ENCODE measurements at regions not wholly inside any gene's neighbourhood (a gene's known extent, or its start where the extent isn't known, plus 50 kb on each side); places are given as distances from the start of the nearest gene placed in this dataset.
A peak's percentile ranks its signal among the peaks of the same experiment; 100 is the strongest.

DNA sequence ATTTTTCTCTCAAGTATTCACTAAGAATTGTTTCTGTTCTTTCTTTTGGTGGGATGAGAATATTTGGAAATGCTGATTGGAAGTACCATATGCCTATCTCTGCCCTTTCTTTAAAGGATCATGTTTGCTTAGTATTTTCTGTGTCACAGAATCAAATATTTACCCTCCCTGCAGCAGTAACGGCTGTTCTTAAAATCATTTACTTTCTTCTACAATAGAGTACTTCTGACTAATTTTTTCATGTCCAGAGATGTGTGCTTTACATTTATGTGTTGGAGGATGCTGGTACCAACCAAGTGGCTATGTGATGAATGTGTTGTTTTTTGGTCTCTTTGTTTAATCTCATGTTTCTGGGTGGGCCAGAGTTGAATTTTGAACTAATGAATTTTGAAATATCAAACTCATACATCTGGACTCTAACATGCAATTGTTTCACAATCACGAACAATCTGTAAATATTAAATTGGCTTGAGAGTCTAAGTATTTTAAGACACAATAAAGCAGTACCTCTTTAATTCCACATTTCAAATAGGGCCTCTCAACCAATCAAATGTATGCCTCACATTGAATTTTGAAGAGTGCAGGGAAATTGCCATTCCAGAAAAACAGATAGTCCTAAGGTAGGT, 59.4 kb upstream of the ARSJ start:
- Histone ChIP-seq H3K9me3 (ENCODE audit: low read depth) (no peaks in the 10 kb centered on the region), H3K4me2 (no peak overlapping the region), H3K9ac (no peak overlapping the region), H3K27me3 (no peaks in the 10 kb centered on the region), H3K4me3 (no peak overlapping the region), H3K79me2 (ENCODE audit: low read depth) (no peaks in the 10 kb centered on the region), H3F3A (ENCODE audit: low read depth) (no peaks in the 10 kb centered on the region), H3K4me1 (no peaks in the 10 kb centered on the region), H3K27ac (no peak overlapping the region), H3K36me3 (no peaks in the 10 kb centered on the region), H2AFZ (replicated peaks) (peak overlapping the region; percentile 30), H4K20me1 (ENCODE audit: low read depth) (no peaks in the 10 kb centered on the region)
- no peak overlapping the region for H3K27ac Mint-ChIP-seq
- H3K9me3 Mint-ChIP-seq, result no peaks in the 10 kb centered on the region
- DNase-seq (ENCODE audit: low spot score), result no peak
- no peaks in the 10 kb centered on the region for H3K4me1 Mint-ChIP-seq
- H3K27me3 Mint-ChIP-seq (ENCODE audit: insufficient read depth, low read depth), result peaks cover 2% of the 10 kb centered on the region
- H3K4me3 Mint-ChIP-seq, result no peak overlapping the region
- H3K36me3 Mint-ChIP-seq, result no peaks in the 10 kb centered on the region
- TF ChIP-seq EZH2 (IDR thresholded peaks at IDR 0.05), result no peak
- TF ChIP-seq, protein P1, sequence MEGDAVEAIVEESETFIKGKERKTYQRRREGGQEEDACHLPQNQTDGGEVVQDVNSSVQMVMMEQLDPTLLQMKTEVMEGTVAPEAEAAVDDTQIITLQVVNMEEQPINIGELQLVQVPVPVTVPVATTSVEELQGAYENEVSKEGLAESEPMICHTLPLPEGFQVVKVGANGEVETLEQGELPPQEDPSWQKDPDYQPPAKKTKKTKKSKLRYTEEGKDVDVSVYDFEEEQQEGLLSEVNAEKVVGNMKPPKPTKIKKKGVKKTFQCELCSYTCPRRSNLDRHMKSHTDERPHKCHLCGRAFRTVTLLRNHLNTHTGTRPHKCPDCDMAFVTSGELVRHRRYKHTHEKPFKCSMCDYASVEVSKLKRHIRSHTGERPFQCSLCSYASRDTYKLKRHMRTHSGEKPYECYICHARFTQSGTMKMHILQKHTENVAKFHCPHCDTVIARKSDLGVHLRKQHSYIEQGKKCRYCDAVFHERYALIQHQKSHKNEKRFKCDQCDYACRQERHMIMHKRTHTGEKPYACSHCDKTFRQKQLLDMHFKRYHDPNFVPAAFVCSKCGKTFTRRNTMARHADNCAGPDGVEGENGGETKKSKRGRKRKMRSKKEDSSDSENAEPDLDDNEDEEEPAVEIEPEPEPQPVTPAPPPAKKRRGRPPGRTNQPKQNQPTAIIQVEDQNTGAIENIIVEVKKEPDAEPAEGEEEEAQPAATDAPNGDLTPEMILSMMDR (IDR thresholded peaks at IDR 0.05), result no peak
- no peak for TF ChIP-seq EZH2phosphoT487 (IDR thresholded peaks at IDR 0.05)

DNA sequence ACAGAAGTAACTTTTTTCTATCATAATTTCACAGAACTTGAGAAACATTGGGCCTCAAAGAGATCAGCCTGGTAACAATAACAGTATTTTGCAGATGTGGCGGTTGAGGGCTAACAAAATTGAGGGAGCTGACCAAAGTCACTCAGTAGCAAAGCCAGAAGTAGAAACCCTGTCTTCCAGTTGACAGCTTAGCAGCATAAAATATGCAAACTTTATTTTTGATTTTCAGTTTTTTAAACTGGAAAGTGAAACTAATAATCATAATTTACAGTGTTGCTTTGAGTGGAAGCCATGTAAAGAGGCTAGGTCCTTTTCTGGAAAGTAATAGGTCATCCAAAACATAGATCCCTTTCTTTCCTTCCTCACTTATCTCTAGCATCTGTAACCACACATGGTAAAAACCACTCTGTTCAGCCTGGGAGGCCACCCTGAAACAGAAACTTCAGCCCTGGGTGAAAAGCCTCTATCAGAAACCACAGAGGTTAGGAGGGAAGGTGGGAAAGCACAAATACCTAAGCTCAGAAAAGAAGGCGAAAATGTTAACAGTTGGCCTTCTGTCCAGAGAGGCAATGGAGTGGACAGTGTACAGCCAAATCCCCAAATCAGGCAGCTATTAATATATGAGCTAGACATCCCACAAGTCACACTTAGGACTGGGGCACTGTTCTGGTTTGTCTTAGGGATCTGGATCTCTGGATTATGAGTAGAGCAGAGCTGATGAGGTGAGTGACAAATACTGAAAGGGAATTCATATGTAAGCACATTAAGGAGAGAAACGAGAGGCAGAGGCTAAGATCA, 61.1 kb upstream of the ARSJ start:
- no peak for DNase-seq (ENCODE audit: low spot score)
- no peak overlapping the region for H2AFZ ChIP-seq (replicated peaks)
- no peak overlapping the region for H3K27ac ChIP-seq
- no peaks in the 10 kb centered on the region for H3K9me3 ChIP-seq (ENCODE audit: low read depth)
- H3K27ac Mint-ChIP-seq, result no peak overlapping the region
- H3K79me2 ChIP-seq (ENCODE audit: low read depth), result no peaks in the 10 kb centered on the region
- no peaks in the 10 kb centered on the region for H3K4me1 ChIP-seq
- H3K9me3 Mint-ChIP-seq, result peaks cover 2% of the 10 kb centered on the region
- H3K4me3 Mint-ChIP-seq, result no peak overlapping the region
- no peak overlapping the region for H3K4me2 ChIP-seq
- no peaks in the 10 kb centered on the region for H3K27me3 ChIP-seq
- no peak overlapping the region for H3K4me3 ChIP-seq
- TF ChIP-seq EZH2 (IDR thresholded peaks at IDR 0.05) (no peak), EZH2phosphoT487 (IDR thresholded peaks at IDR 0.05) (no peak)
- TF ChIP-seq, protein P1 (IDR thresholded peaks at IDR 0.05), result no peak
- H3K4me1 Mint-ChIP-seq, result no peaks in the 10 kb centered on the region
- H3K27me3 Mint-ChIP-seq (ENCODE audit: insufficient read depth, low read depth), result peaks cover 4% of the 10 kb centered on the region
- no peaks in the 10 kb centered on the region for H3F3A ChIP-seq (ENCODE audit: low read depth)
- no peaks in the 10 kb centered on the region for H3K36me3 Mint-ChIP-seq
- H3K9ac ChIP-seq, result no peak overlapping the region
- no peaks in the 10 kb centered on the region for H4K20me1 ChIP-seq (ENCODE audit: low read depth)
- no peaks in the 10 kb centered on the region for H3K36me3 ChIP-seq

DNA sequence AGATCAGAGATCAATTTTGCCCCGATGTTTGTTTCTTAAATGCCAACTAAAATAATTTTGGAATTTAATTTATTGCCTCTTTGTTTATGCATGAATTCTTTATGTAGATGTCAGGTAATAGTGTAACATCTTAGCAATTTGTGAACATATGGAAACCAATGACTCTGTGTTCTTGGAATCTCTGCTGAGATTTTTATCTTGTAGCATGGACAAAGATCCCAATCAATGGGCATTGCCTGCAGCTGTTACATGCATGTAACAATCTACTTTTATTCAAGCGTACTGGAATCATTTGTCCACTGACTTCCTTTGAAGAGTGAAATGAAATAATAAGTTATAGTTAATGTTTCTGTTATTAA, 61.6 kb upstream of the ARSJ start:
- H3K9me3 ChIP-seq (ENCODE audit: low read depth), result no peaks in the 10 kb centered on the region
- no peak overlapping the region for H3K27ac Mint-ChIP-seq
- H3K4me1 Mint-ChIP-seq, result no peaks in the 10 kb centered on the region
- H3K79me2 ChIP-seq (ENCODE audit: low read depth), result no peaks in the 10 kb centered on the region
- H3K9me3 Mint-ChIP-seq, result peaks cover 2% of the 10 kb centered on the region
- TF ChIP-seq EZH2phosphoT487 (IDR thresholded peaks at IDR 0.05), result no peak
- TF ChIP-seq, protein P1 (IDR thresholded peaks at IDR 0.05), result no peak
- no peak for TF ChIP-seq EZH2 (IDR thresholded peaks at IDR 0.05)
- H3K27me3 ChIP-seq, result no peaks in the 10 kb centered on the region
- no peaks in the 10 kb centered on the region for H3K36me3 Mint-ChIP-seq
- no peaks in the 10 kb centered on the region for H3K36me3 ChIP-seq
- no peak overlapping the region for H3K9ac ChIP-seq
- no peak overlapping the region for H3K4me3 ChIP-seq
- H3K27ac ChIP-seq, result no peak overlapping the region
- no peaks in the 10 kb centered on the region for H3F3A ChIP-seq (ENCODE audit: low read depth)
- no peaks in the 10 kb centered on the region for H4K20me1 ChIP-seq (ENCODE audit: low read depth)
- no peak for DNase-seq (ENCODE audit: low spot score)
- H3K4me3 Mint-ChIP-seq, result no peak overlapping the region
- H3K4me2 ChIP-seq, result no peak overlapping the region
- H3K4me1 ChIP-seq, result no peaks in the 10 kb centered on the region
- H2AFZ ChIP-seq (replicated peaks), result no peak overlapping the region
- peaks cover 4% of the 10 kb centered on the region for H3K27me3 Mint-ChIP-seq (ENCODE audit: insufficient read depth, low read depth)
